ENCODE measurements at regions not wholly inside any gene's neighbourhood (a gene's known extent, or its start where the extent isn't known, plus 50 kb on each side); places are given as distances from the start of the nearest gene placed in this dataset.

GRCh38 chr1:95733671-95734070 is 499.7 kb downstream of the RWDD3 start:
- TF ChIP-seq, protein P1, sequence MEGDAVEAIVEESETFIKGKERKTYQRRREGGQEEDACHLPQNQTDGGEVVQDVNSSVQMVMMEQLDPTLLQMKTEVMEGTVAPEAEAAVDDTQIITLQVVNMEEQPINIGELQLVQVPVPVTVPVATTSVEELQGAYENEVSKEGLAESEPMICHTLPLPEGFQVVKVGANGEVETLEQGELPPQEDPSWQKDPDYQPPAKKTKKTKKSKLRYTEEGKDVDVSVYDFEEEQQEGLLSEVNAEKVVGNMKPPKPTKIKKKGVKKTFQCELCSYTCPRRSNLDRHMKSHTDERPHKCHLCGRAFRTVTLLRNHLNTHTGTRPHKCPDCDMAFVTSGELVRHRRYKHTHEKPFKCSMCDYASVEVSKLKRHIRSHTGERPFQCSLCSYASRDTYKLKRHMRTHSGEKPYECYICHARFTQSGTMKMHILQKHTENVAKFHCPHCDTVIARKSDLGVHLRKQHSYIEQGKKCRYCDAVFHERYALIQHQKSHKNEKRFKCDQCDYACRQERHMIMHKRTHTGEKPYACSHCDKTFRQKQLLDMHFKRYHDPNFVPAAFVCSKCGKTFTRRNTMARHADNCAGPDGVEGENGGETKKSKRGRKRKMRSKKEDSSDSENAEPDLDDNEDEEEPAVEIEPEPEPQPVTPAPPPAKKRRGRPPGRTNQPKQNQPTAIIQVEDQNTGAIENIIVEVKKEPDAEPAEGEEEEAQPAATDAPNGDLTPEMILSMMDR (IDR thresholded peaks at IDR 0.05; ENCODE audit: extremely low read depth, insufficient read depth, missing control alignments), result no peak
- no peak for DNase-seq (ENCODE audit: low spot score)
- in situ Hi-C loops (cut with MboI; ENCODE audit: low pct_unique_long_range_greater_than_20kb, low sequenced_read_pairs, unreplicated experiment), result no loop called here

GRCh38 chr1:95734560-95734959 is 500.6 kb downstream of the RWDD3 start:
- TF ChIP-seq, protein P1 (IDR thresholded peaks at IDR 0.05; ENCODE audit: extremely low read depth, insufficient read depth, missing control alignments), result no peak
- in situ Hi-C loops (cut with MboI; ENCODE audit: low pct_unique_long_range_greater_than_20kb, low sequenced_read_pairs, unreplicated experiment), result no loop called here
- no peak for DNase-seq (ENCODE audit: low spot score)

DNA sequence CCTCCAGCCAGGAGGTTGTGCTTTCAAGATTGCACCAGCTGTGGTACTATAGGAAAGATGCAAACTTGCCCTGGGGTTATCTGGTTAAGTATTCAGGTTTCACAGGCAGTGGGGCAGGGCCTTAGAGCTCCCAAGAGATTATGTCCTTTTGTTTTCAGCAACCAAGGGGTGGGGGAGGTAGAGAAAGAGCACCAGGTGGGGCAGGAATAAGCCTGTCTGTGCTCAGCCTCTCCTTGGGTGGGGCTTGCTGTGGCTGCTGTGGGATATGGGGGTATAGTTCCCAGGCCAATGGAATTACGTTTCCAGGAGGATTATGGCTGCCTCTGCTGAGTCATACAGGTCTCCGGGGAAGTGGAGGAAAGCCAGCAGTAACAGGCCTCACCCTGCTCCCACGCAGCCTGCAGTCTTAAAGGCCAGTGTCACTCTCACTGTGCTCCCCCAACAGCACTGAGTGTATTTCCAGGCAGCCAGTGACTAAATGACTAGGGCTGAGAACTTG is 508.6 kb downstream of the RWDD3 start:
- TF ChIP-seq, protein P1 (IDR thresholded peaks at IDR 0.05; ENCODE audit: extremely low read depth, insufficient read depth, missing control alignments), result no peak
- DNase-seq (ENCODE audit: low spot score), result no peak

DNA sequence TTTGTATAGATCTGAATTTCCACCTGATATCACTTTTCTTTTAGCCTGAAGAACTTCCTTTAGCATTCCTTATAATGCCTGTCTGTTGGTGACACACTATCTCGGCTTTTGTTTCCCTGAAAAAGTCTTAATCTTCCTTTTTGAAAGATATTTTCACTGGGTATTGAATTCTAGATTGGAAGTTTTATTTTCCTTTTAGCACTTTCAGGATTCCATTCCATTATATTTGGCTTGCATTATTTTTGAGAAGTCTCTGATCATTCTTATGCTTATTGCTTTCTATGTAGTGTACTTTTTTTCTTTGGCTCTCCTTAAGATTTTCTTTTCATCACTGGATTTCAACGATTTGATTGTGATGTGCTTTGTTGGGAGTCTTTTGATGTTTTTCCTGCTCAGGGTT is 510.7 kb downstream of the RWDD3 start:
- in situ Hi-C loops (cut with MboI; ENCODE audit: low pct_unique_long_range_greater_than_20kb, low sequenced_read_pairs, unreplicated experiment), result no loop called here
- TF ChIP-seq, protein P1 (IDR thresholded peaks at IDR 0.05; ENCODE audit: extremely low read depth, insufficient read depth, missing control alignments), result no peak

More for the DNA sequence above, 508.6 kb downstream of the RWDD3 start:
- in situ Hi-C loops (cut with MboI; ENCODE audit: low pct_unique_long_range_greater_than_20kb, low sequenced_read_pairs, unreplicated experiment), result no loop called here

DNA sequence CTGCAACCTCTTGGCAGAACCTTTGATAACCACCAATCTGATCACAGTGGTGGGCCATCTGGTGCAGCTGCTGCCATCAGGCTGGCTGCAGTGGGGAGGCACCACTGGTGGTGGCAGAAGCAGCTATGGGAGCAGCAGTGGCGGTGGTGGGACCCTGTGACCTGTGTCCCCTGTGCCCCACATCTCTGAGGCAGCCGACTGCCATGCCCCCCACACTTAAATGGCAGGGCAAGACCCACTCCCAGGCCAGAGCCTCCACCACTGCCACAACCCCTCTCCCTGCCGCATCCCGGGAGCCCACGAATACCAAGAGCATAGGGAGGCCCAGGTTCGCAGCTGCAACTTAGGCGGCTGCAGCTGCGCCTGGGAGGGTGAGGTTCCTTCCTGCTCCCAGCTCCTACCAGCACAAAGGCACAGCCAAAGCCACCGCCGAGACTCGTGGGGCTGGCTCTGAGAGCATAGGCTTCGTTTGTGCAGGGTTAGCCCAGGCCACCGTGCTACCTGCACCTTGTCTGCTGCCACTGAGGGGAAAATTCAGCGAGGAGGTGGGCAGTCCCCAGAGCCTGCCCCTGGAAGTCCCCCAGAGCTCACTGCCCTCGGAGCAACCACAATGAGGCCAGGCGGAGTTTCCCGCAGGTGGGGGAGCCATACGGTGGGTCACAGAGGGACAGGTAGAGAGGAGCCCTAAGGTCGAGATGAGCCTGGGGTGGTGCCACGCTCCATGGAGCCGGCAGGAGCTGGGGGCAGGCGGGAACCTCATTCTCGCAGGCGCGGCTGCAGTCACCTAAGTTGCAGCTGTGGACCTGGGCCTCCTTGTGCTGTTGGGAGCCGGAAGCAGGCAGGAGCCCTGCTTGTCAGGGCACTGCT is 518.7 kb downstream of the RWDD3 start:
- no peak for DNase-seq (ENCODE audit: low spot score)
- in situ Hi-C loops (cut with MboI; ENCODE audit: low pct_unique_long_range_greater_than_20kb, low sequenced_read_pairs, unreplicated experiment), result no loop called here
- TF ChIP-seq, protein P1 (IDR thresholded peaks at IDR 0.05; ENCODE audit: extremely low read depth, insufficient read depth, missing control alignments), result no peak

More for the DNA sequence above, 510.7 kb downstream of the RWDD3 start:
- DNase-seq (ENCODE audit: low spot score), result no peak

GRCh38 chr1:95753382-95754016 is 519.5 kb downstream of the RWDD3 start:
- in situ Hi-C loops (cut with MboI; ENCODE audit: low pct_unique_long_range_greater_than_20kb, low sequenced_read_pairs, unreplicated experiment), result no loop called here
- TF ChIP-seq, protein P1 (IDR thresholded peaks at IDR 0.05; ENCODE audit: extremely low read depth, insufficient read depth, missing control alignments), result no peak
- no peak for DNase-seq (ENCODE audit: low spot score)
